IMR-90 (cell line): ENCODE measurements at regions not wholly inside any gene's neighbourhood (a gene's known extent, or its start where the extent isn't known, plus 50 kb on each side); places are given as distances from the start of the nearest gene placed in this dataset.

ENCODE experiments used
- ATAC-seq: fragments of 200-7000 bp; cut with Tn5 transposase; 2 replicates; pipeline ENCODE4 v1.9.1; 2020; ENCODE audit warnings: low read depth, mild to moderate bottlenecking, moderate library complexity
- BruUV-seq: library from RNA; stranded (reverse); fragments of 400-500 nt; replicated peaks from 2 replicates; lab custom pipeline; 2021; lab: Mats Ljungman, UMichigan
- CTCF ChIA-PET: fragments of 300-600 bp; formaldehyde crosslinking; extraction: SDS; loops from one replicate; lab custom pipeline; 2021; ENCODE audit warnings: antibody characterized with exemption; lab: Yijun Ruan, JAX
- POLR2A ChIA-PET: fragments of 300-600 bp; sonication (Branson Sonifier 250); formaldehyde crosslinking; loops from one replicate; lab custom pipeline; 2022; ENCODE audit warnings: antibody characterized with exemption; ENCODE audit not compliant: unreplicated experiment; lab: Charles Lee
- DNase-seq: peaks from one replicate; pipeline ENCODE4 v3.0.0; 2013
- H2AFZ ChIP-seq: replicated peaks from 2 replicates; pipeline ENCODE3; 2013; ENCODE audit warnings: low read length, mild to moderate bottlenecking; ENCODE audit not compliant: poor library complexity
- H2AK5ac ChIP-seq: 2 replicates; pipeline ENCODE4 v1.6.1; 2013; ENCODE audit warnings: low read depth, low read length, inconsistent platforms
- H2AK9ac ChIP-seq: replicated peaks from 2 replicates; pipeline ENCODE3; 2013; ENCODE audit warnings: mild to moderate bottlenecking, low read depth, low read length, moderate library complexity; ENCODE audit not compliant: poor library complexity
- H2BK120ac ChIP-seq: 2 replicates; pipeline ENCODE4 v1.6.1; 2013; ENCODE audit warnings: low read depth, low read length, inconsistent platforms
- H2BK15ac ChIP-seq: 3 replicates; pipeline ENCODE4 v1.6.1; 2013; ENCODE audit warnings: low read depth, low read length, inconsistent platforms
- H2BK20ac ChIP-seq: 2 replicates; pipeline ENCODE4 v1.6.1; 2013; ENCODE audit warnings: low read depth, mild to moderate bottlenecking, inconsistent platforms, low read length, moderate library complexity
- H2BK5ac ChIP-seq: 2 replicates; pipeline ENCODE4 v1.6.1; 2013; ENCODE audit warnings: mild to moderate bottlenecking, low read depth, low read length, inconsistent platforms; ENCODE audit not compliant: poor library complexity, severe bottlenecking
- H3K14ac ChIP-seq: replicated peaks from 2 replicates; pipeline ENCODE4 v1.6.1; 2013; ENCODE audit warnings: low read depth, low read length, inconsistent platforms
- H3K18ac ChIP-seq: 2 replicates; pipeline ENCODE4 v1.6.1; 2013; ENCODE audit warnings: low read depth, low read length, control low read depth
- H3K23ac ChIP-seq: 2 replicates; pipeline ENCODE4 v1.6.1; 2013; ENCODE audit warnings: low read depth, low read length, inconsistent platforms
- H3K27ac ChIP-seq: 2 replicates; pipeline ENCODE4 v1.5.1; 2013; ENCODE audit warnings: mild to moderate bottlenecking, control low read depth, low read length; ENCODE audit not compliant: insufficient read depth
- H3K27me3 ChIP-seq: 2 replicates; pipeline ENCODE4 v1.6.1; 2013; ENCODE audit warnings: low read length; ENCODE audit not compliant: control insufficient read depth, insufficient read depth
- H3K36me3 ChIP-seq: 2 replicates; pipeline ENCODE4 v1.6.1; 2013; ENCODE audit warnings: low read length, mixed read lengths; ENCODE audit not compliant: control insufficient read depth, insufficient read depth
- H3K4ac ChIP-seq: 2 replicates; pipeline ENCODE4 v1.6.1; 2013; ENCODE audit warnings: low read depth, low read length, inconsistent platforms
- H3K4me1 ChIP-seq: 2 replicates; pipeline ENCODE4 v1.6.1; 2013; ENCODE audit warnings: low read length, mixed read lengths; ENCODE audit not compliant: control insufficient read depth, insufficient read depth
- H3K4me2 ChIP-seq: 2 replicates; pipeline ENCODE4 v1.6.1; 2013; ENCODE audit warnings: low read depth, mild to moderate bottlenecking, control low read depth, low read length, moderate library complexity
- H3K4me3 ChIP-seq: 2 replicates; pipeline ENCODE4 v1.5.1; 2013; ENCODE audit warnings: low read depth, mild to moderate bottlenecking, control low read depth, low read length, moderate library complexity; ENCODE audit not compliant: insufficient read depth
- H3K56ac ChIP-seq: 2 replicates; pipeline ENCODE4 v1.6.1; 2013; ENCODE audit warnings: low read length, inconsistent platforms; ENCODE audit not compliant: insufficient read depth; ENCODE audit errors: extremely low read depth
- H3K79me1 ChIP-seq, 2 experiments: 2 replicates each; pipeline ENCODE4 v1.6.1; 2013; ENCODE audit warnings: low read length in 2 of 2, inconsistent platforms in 1 of 2, low read depth in 1 of 2
- H3K9ac ChIP-seq: 2 replicates; pipeline ENCODE4 v1.6.1; 2013; ENCODE audit warnings: low read depth, low read length, control low read depth
- H3K9me1 ChIP-seq: 2 replicates; pipeline ENCODE4 v1.6.1; 2013; ENCODE audit warnings: low read length, inconsistent platforms; ENCODE audit not compliant: insufficient read depth
- H3K9me3 ChIP-seq: 2 replicates; pipeline ENCODE4 v1.6.1; 2013; ENCODE audit warnings: low read length; ENCODE audit not compliant: control insufficient read depth, insufficient read depth
- H4K20me1 ChIP-seq: 2 replicates; pipeline ENCODE4 v1.6.1; 2013; ENCODE audit warnings: low read length, inconsistent platforms; ENCODE audit not compliant: insufficient read depth
- H4K5ac ChIP-seq: 2 replicates; pipeline ENCODE4 v1.6.1; 2013; ENCODE audit warnings: mild to moderate bottlenecking, low read depth, low read length, control low read depth
- H4K8ac ChIP-seq, 2 experiments: 2 replicates each; pipeline ENCODE4 v1.6.1; 2013; ENCODE audit warnings: low read depth in 2 of 2, low read length in 2 of 2, control low read depth in 1 of 2, inconsistent platforms in 1 of 2
- H4K91ac ChIP-seq: 2 replicates; pipeline ENCODE4 v1.6.1; 2013; ENCODE audit warnings: low read depth, low read length, inconsistent platforms; ENCODE audit not compliant: insufficient read depth
- BHLHE40 ChIP-seq: fragments of 150-350 bp; IDR thresholded peaks from 2 replicates; pipeline ENCODE4 v1.6.1; 2016; ENCODE audit warnings: mild to moderate bottlenecking, low read depth, low read length
- CEBPB ChIP-seq: IDR thresholded peaks from 2 replicates; pipeline ENCODE4 v1.6.1; 2012; ENCODE audit warnings: low read depth, low read length, improper control_type of control experiment
- CHD1 ChIP-seq: IDR thresholded peaks from 2 replicates; pipeline ENCODE4 v1.6.1; 2012; ENCODE audit warnings: low read depth, low read length, improper control_type of control experiment
- FOS ChIP-seq: fragments of 150-350 bp; IDR thresholded peaks from 2 replicates; pipeline ENCODE4 v1.6.1; 2016; ENCODE audit warnings: low read depth, low read length
- MAFK ChIP-seq: IDR thresholded peaks from 2 replicates; pipeline ENCODE4 v1.6.1; 2012; ENCODE audit warnings: low read depth, low read length, improper control_type of control experiment
- MAZ ChIP-seq: IDR thresholded peaks from 2 replicates; pipeline ENCODE4 v1.6.1; 2012; ENCODE audit warnings: low read depth, mild to moderate bottlenecking, low read length, improper control_type of control experiment, moderate library complexity, borderline replicate concordance
- MXI1 ChIP-seq: IDR thresholded peaks from 2 replicates; pipeline ENCODE4 v1.6.1; 2012; ENCODE audit warnings: low read depth, mild to moderate bottlenecking, low read length, moderate library complexity, borderline replicate concordance
- NFE2L2 ChIP-seq: fragments of 150-350 bp; IDR thresholded peaks from 2 replicates; pipeline ENCODE4 v1.6.1; 2016; ENCODE audit warnings: low read depth, mild to moderate bottlenecking, low read length
- POLR2A ChIP-seq: IDR thresholded peaks from 2 replicates; pipeline ENCODE4 v1.6.1; 2012; ENCODE audit warnings: mild to moderate bottlenecking, low read depth, low read length
- RAD21 ChIP-seq: IDR thresholded peaks from 2 replicates; pipeline ENCODE4 v1.6.1; 2012; ENCODE audit warnings: low read length, improper control_type of control experiment
- RCOR1 ChIP-seq: IDR thresholded peaks from 2 replicates; pipeline ENCODE4 v1.6.1; 2012; ENCODE audit warnings: mild to moderate bottlenecking, low read length, improper control_type of control experiment; ENCODE audit not compliant: insufficient replicate concordance
- RFX5 ChIP-seq: IDR thresholded peaks from 2 replicates; pipeline ENCODE4 v1.8.0; 2012; ENCODE audit warnings: low read depth, mild to moderate bottlenecking, low read length, moderate library complexity
- SMC3 ChIP-seq: fragments of 150-350 bp; IDR thresholded peaks from 2 replicates; pipeline ENCODE4 v1.6.1; 2016; ENCODE audit warnings: low read depth, mild to moderate bottlenecking, antibody characterized with exemption, low read length, moderate library complexity
- WGBS, 2 experiments: methylation state at CpG; one replicate each; pipeline versions ENCODE4 v1.1.5 to v1.1.7; 2013; ENCODE audit warnings: missing lambda C conversion rate in 2 of 2; ENCODE audit not compliant: insufficient read length in 1 of 2; ENCODE audit errors: extremely low coverage in 2 of 2; 5-methylcytosine and 5-hydroxymethylcytosine counted together
- dilution Hi-C: fragments of 300-500 bp; cut with HindIII; formaldehyde crosslinking; loops from one replicate; pipeline ENCODE4 v1.14.3; 2018; ENCODE audit warnings: low sequenced_read_pairs; ENCODE audit not compliant: unreplicated experiment
- in situ Hi-C: fragments of 300-500 bp; cut with MboI; formaldehyde crosslinking; loops from 3 replicates; pipeline ENCODE4 v1.14.3; 2019; ENCODE audit warnings: low sequenced_read_pairs, inconsistent platforms, mixed read lengths
- intact Hi-C: fragments of 100-400 bp; cut with micrococcal nuclease; formaldehyde crosslinking; loops from 2 replicates; pipeline ENCODE4 v1.10.0; 2022
- TF ChIP-seq, protein P1 (sequence below): fragments of 150-350 bp; IDR thresholded peaks from 2 replicates; pipeline ENCODE4 v1.6.1; 2016; ENCODE audit warnings: low read depth, mild to moderate bottlenecking, low read length, moderate library complexity, borderline replicate concordance
- TF ChIP-seq, protein P2 (sequence below): fragments of 150-350 bp; IDR thresholded peaks from 2 replicates; pipeline ENCODE4 v1.6.1; 2017; ENCODE audit warnings: mild to moderate bottlenecking, antibody characterized with exemption, low read length, low read depth
- TF ChIP-seq, protein P3 (sequence below): conservative IDR thresholded peaks from 2 replicates; pipeline ENCODE4 v1.5.1; 2012; ENCODE audit warnings: mild to moderate bottlenecking, low read depth, low read length, improper control_type of control experiment

DNA sequence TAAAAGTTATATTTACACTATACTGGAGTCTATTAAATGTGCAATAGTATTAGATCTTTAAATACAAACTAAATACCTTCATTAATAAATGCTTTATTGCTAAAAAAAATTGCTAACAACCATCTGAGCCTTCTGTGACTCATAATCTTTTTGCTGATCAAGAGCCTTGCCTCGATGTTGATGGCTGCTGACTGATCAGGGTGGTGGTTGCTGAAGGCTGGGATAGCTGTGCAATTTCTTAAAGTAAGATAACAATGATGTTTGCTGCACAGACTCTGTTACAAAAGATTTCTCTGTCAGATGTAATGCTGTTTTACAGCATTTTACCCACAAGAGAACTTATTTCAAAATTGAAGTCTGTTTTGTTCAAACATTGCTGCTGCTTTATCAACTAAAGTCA lies 421.4 kb upstream of the CYRIA start:
- ChIA-PET POLR2A (no interaction called here), CTCF (no interaction called here)
- dilution Hi-C loops (no loop called here), in situ Hi-C loops (no loop called here), intact Hi-C loops (no loop called here)
- Histone ChIP-seq H2BK20ac (no peak overlapping the region), H3K14ac (no peak overlapping the region), H4K20me1 (no peaks in the 10 kb centered on the region), H3K36me3 (no peaks in the 10 kb centered on the region), H4K8ac (no peak overlapping the region), H4K5ac (no peak overlapping the region), H2AFZ (no peak overlapping the region), H3K4ac (no peak overlapping the region), H3K4me2 (no peak overlapping the region), H3K23ac (no peak overlapping the region), H3K18ac (no peak overlapping the region), H4K91ac (no peak overlapping the region), H2BK15ac (no peak overlapping the region), H3K4me1 (no peaks in the 10 kb centered on the region), H3K9me1 (no peaks in the 10 kb centered on the region), H2BK120ac (no peak overlapping the region), H3K79me1 (no peaks in the 10 kb centered on the region), H3K9ac (no peak overlapping the region), H2AK9ac (no peak overlapping the region), H2BK5ac (no peak overlapping the region), H3K27ac (no peak overlapping the region), H3K4me3 (no peak overlapping the region), H2AK5ac (no peak overlapping the region), H3K27me3 (no peaks in the 10 kb centered on the region), H3K9me3 (no peaks in the 10 kb centered on the region; the same call in 1 of the 2 replicates), H3K56ac (no peak overlapping the region)
- BruUV-seq, result no TSS peak
- WGBS, 2 experiments, result no CpG with 5 or more reads among the region's 1 CpG
- ATAC-seq, result no peak
- TF ChIP-seq, protein P1, sequence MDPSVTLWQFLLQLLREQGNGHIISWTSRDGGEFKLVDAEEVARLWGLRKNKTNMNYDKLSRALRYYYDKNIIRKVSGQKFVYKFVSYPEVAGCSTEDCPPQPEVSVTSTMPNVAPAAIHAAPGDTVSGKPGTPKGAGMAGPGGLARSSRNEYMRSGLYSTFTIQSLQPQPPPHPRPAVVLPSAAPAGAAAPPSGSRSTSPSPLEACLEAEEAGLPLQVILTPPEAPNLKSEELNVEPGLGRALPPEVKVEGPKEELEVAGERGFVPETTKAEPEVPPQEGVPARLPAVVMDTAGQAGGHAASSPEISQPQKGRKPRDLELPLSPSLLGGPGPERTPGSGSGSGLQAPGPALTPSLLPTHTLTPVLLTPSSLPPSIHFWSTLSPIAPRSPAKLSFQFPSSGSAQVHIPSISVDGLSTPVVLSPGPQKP, result no peak
- TF ChIP-seq NFE2L2 (no peak), POLR2A (no peak), CHD1 (no peak), RAD21 (no peak), FOS (no peak), MXI1 (no peak), CEBPB (no peak), SMC3 (no peak), RFX5 (no peak), MAFK (no peak), RCOR1 (no peak), BHLHE40 (no peak), MAZ (no peak)
- TF ChIP-seq, protein P2, sequence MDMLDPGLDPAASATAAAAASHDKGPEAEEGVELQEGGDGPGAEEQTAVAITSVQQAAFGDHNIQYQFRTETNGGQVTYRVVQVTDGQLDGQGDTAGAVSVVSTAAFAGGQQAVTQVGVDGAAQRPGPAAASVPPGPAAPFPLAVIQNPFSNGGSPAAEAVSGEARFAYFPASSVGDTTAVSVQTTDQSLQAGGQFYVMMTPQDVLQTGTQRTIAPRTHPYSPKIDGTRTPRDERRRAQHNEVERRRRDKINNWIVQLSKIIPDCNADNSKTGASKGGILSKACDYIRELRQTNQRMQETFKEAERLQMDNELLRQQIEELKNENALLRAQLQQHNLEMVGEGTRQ, result no peak
- TF ChIP-seq, protein P3, sequence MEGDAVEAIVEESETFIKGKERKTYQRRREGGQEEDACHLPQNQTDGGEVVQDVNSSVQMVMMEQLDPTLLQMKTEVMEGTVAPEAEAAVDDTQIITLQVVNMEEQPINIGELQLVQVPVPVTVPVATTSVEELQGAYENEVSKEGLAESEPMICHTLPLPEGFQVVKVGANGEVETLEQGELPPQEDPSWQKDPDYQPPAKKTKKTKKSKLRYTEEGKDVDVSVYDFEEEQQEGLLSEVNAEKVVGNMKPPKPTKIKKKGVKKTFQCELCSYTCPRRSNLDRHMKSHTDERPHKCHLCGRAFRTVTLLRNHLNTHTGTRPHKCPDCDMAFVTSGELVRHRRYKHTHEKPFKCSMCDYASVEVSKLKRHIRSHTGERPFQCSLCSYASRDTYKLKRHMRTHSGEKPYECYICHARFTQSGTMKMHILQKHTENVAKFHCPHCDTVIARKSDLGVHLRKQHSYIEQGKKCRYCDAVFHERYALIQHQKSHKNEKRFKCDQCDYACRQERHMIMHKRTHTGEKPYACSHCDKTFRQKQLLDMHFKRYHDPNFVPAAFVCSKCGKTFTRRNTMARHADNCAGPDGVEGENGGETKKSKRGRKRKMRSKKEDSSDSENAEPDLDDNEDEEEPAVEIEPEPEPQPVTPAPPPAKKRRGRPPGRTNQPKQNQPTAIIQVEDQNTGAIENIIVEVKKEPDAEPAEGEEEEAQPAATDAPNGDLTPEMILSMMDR, result no peak
- no peak for DNase-seq
